ENCODE measurements at regions not wholly inside any gene's neighbourhood (a gene's known extent, or its start where the extent isn't known, plus 50 kb on each side); places are given as distances from the start of the nearest gene placed in this dataset.

DNA sequence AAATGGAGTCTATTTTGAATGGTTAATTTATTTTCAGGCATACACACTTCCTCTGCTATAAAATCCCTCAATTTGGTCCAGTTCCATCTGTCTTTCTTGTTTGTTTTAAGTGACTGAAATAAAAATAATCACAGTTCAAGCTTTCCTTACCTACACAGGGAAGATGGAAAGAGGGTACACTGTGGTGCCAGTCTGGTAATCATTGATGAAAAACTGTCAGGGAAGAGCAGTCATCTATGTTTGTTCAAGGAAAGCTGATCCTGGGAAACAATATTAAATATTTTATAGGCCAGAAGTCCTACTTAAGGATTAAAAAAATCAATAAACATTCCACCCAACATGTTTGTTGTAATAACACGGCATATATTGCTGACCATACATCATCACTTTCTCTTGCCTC lies 115.2 kb upstream of the KCNMB2 start:
- H3K4me1 Mint-ChIP-seq: no peaks in the 10 kb centered on the region
- no peak overlapping the region for H3K4me3 Mint-ChIP-seq
- H3K4me2 ChIP-seq (replicated peaks; ENCODE audit: low read depth, low read length, poor library complexity, severe bottlenecking): no peak overlapping the region
- H3K79me2 ChIP-seq (ENCODE audit: control insufficient read depth, insufficient read depth, low read length): no peaks in the 10 kb centered on the region
- no peak overlapping the region for H3K27ac Mint-ChIP-seq
- DNase-seq (no peak), ATAC-seq (ENCODE audit: low read depth) (no peak)
- H3K36me3 ChIP-seq (replicated peaks in 1 of 2; ENCODE audit: control extremely low read depth in 1 of 2, control insufficient read depth in 1 of 2, extremely low read depth in 1 of 2, insufficient read depth in 2 of 2, low read length in 1 of 2): no peaks in the 10 kb centered on the region
- no peaks in the 10 kb centered on the region for H3K9me3 Mint-ChIP-seq (ENCODE audit: insufficient read depth)
- intact Hi-C loops (cut with micrococcal nuclease): no loop called here
- no peak overlapping the region for H3K9ac ChIP-seq (ENCODE audit: low read length)
- ChIA-PET POLR2A (no interaction called here), CTCF (no interaction called here)
- no CpG with 5 or more reads among the region's 1 CpG for WGBS (ENCODE audit: insufficient coverage)
- no peak for TF ChIP-seq EZH2 (IDR thresholded peaks at IDR 0.05; ENCODE audit: borderline replicate concordance, insufficient read depth, low read depth, low read length, poor library complexity, severe bottlenecking)
- TF ChIP-seq, protein P1, sequence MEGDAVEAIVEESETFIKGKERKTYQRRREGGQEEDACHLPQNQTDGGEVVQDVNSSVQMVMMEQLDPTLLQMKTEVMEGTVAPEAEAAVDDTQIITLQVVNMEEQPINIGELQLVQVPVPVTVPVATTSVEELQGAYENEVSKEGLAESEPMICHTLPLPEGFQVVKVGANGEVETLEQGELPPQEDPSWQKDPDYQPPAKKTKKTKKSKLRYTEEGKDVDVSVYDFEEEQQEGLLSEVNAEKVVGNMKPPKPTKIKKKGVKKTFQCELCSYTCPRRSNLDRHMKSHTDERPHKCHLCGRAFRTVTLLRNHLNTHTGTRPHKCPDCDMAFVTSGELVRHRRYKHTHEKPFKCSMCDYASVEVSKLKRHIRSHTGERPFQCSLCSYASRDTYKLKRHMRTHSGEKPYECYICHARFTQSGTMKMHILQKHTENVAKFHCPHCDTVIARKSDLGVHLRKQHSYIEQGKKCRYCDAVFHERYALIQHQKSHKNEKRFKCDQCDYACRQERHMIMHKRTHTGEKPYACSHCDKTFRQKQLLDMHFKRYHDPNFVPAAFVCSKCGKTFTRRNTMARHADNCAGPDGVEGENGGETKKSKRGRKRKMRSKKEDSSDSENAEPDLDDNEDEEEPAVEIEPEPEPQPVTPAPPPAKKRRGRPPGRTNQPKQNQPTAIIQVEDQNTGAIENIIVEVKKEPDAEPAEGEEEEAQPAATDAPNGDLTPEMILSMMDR (IDR thresholded peaks at IDR 0.05): no peak
- H3K9me3 ChIP-seq (ENCODE audit: control extremely low read depth in 1 of 3, control insufficient read depth in 2 of 3, insufficient read depth in 1 of 3, low read length in 2 of 3): peaks cover 0 to 1% (median 0%) of the 10 kb centered on the region in 3 donors
- H3K27me3 ChIP-seq (replicated peaks in 1 of 4; ENCODE audit: control extremely low read depth in 1 of 4, control insufficient read depth in 3 of 4, insufficient read depth in 4 of 4, low read length in 3 of 4): no peaks in the 10 kb centered on the region
- peaks cover 6% of the 10 kb centered on the region for H3K27me3 Mint-ChIP-seq
- no peak overlapping the region for H2AFZ ChIP-seq (ENCODE audit: insufficient read depth, low read depth, low read length, poor library complexity, severe bottlenecking)
- H4K20me1 ChIP-seq (ENCODE audit: control insufficient read depth, insufficient read depth, low read length, poor library complexity, severe bottlenecking): no peaks in the 10 kb centered on the region
- no peak overlapping the region for H3K4me3 ChIP-seq (ENCODE audit: control extremely low read depth in 1 of 5, extremely low read depth in 1 of 5, insufficient read depth in 1 of 5, low read depth in 2 of 5, low read length in 4 of 5)
- no peaks in the 10 kb centered on the region for H3K4me1 ChIP-seq (ENCODE audit: control insufficient read depth in 2 of 2, insufficient read depth in 2 of 2, low read length in 2 of 2)
- no peak overlapping the region for H3K27ac ChIP-seq (ENCODE audit: low read length in 2 of 2)

DNA sequence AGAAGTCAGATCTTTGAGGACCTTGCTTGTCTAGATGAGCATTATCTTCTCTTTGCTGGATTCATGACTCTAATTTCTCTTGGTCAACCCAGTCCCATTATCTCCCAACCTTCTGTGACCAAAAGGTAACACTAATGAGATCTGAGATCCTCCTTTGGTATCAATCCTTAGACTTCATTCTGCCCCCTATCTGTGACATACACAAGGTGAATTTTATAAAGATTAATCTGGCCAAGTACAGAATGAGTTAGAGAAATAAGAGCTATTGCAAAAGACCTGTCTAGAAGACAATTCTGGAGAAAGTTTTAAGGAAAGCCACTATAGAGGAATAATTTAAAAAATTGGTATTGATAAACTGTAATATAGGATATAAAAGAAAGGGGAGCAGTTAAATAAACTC lies 113.8 kb upstream of the KCNMB2 start:
- DNase-seq (no peak), ATAC-seq (ENCODE audit: low read depth) (no peak)
- Mint-ChIP-seq H3K4me3 (no peak overlapping the region), H3K27ac (no peak overlapping the region), H3K4me1 (no peaks in the 10 kb centered on the region), H3K9me3 (ENCODE audit: insufficient read depth) (no peaks in the 10 kb centered on the region), H3K27me3 (peaks cover 16% of the 10 kb centered on the region)
- ChIA-PET CTCF (no interaction called here), POLR2A (no interaction called here)
- TF ChIP-seq EZH2 (IDR thresholded peaks at IDR 0.05; ENCODE audit: borderline replicate concordance, insufficient read depth, low read depth, low read length, poor library complexity, severe bottlenecking): no peak
- TF ChIP-seq, protein P1 (IDR thresholded peaks at IDR 0.05): no peak
- intact Hi-C loops (cut with micrococcal nuclease): no loop called here
- H3K27me3 ChIP-seq (replicated peaks in 1 of 4; ENCODE audit: control extremely low read depth in 1 of 4, control insufficient read depth in 3 of 4, insufficient read depth in 4 of 4, low read length in 3 of 4): peaks cover 0 to under 1% (median 0%) of the 10 kb centered on the region in 4 experiments
- no peak overlapping the region for H2AFZ ChIP-seq (ENCODE audit: insufficient read depth, low read depth, low read length, poor library complexity, severe bottlenecking)
- no peak overlapping the region for H3K4me3 ChIP-seq (ENCODE audit: control extremely low read depth in 1 of 5, extremely low read depth in 1 of 5, insufficient read depth in 1 of 5, low read depth in 2 of 5, low read length in 4 of 5)
- H3K27ac ChIP-seq (ENCODE audit: low read length in 2 of 2): no peak overlapping the region
- H3K4me2 ChIP-seq (replicated peaks; ENCODE audit: low read depth, low read length, poor library complexity, severe bottlenecking): no peak overlapping the region
- no peaks in the 10 kb centered on the region for H3K4me1 ChIP-seq (ENCODE audit: control insufficient read depth in 2 of 2, insufficient read depth in 2 of 2, low read length in 2 of 2)
- no peak overlapping the region for H3K9ac ChIP-seq (ENCODE audit: low read length)
- H3K36me3 ChIP-seq (replicated peaks in 1 of 2; ENCODE audit: control extremely low read depth in 1 of 2, control insufficient read depth in 1 of 2, extremely low read depth in 1 of 2, insufficient read depth in 2 of 2, low read length in 1 of 2): no peaks in the 10 kb centered on the region
- peaks cover 0 to 1% (median 0%) of the 10 kb centered on the region in 3 donors for H3K9me3 ChIP-seq (ENCODE audit: control extremely low read depth in 1 of 3, control insufficient read depth in 2 of 3, insufficient read depth in 1 of 3, low read length in 2 of 3)
- H3K79me2 ChIP-seq (ENCODE audit: control insufficient read depth, insufficient read depth, low read length): no peaks in the 10 kb centered on the region
- no peaks in the 10 kb centered on the region for H4K20me1 ChIP-seq (ENCODE audit: control insufficient read depth, insufficient read depth, low read length, poor library complexity, severe bottlenecking)
